Activated CD4-positive, alpha-beta T cell treated with anti-CD3 and anti-CD28 coated beads, Interleukin-2, amount 50 U/mL, for 48 hours (primary cell): ENCODE measurements at regions not wholly inside any gene's neighbourhood (a gene's known extent, or its start where the extent isn't known, plus 50 kb on each side); places are given as distances from the start of the nearest gene placed in this dataset.

ENCODE experiments used
- DNase-seq, 2 experiments: peaks; one replicate each; pipeline ENCODE4 v3.0.0-alpha.2; 2020

GRCh38 chr5:118687661-118688621 is 300.4 kb downstream of the DTWD2 start:
- DNase-seq: no peak

- no peak for DNase-seq
These were observed 301.2 kb downstream of the DTWD2 start for GRCh38 chr5:118687100-118687499.

GRCh38 chr5:118681655-118682054 is 306.7 kb downstream of the DTWD2 start:
- no peak for DNase-seq

GRCh38 chr5:118679264-118679940 is 308.9 kb downstream of the DTWD2 start:
- no peak for DNase-seq

- no peak for DNase-seq
These were observed 309.6 kb downstream of the DTWD2 start for GRCh38 chr5:118678746-118679145.

- DNase-seq: no peak
These were observed 313.1 kb downstream of the DTWD2 start for GRCh38 chr5:118675247-118675646.

GRCh38 chr5:118657576-118657975 is 330.8 kb downstream of the DTWD2 start:
- DNase-seq: no peak

- DNase-seq: no peak
These were observed 334.5 kb downstream of the DTWD2 start for GRCh38 chr5:118653872-118654271.

- DNase-seq: no peak
These were observed 335.2 kb downstream of the DTWD2 start for GRCh38 chr5:118653183-118653582.

- DNase-seq: no peak
These were observed 337.3 kb downstream of the DTWD2 start for GRCh38 chr5:118651002-118651401.

- no peak for DNase-seq
These were observed 340.8 kb downstream of the DTWD2 start for GRCh38 chr5:118647587-118647986.

GRCh38 chr5:118646917-118647316 is 341.4 kb downstream of the DTWD2 start:
- DNase-seq: no peak

GRCh38 chr5:118637947-118638670 is 350.2 kb downstream of the DTWD2 start:
- DNase-seq: no peak

GRCh38 chr5:118628660-118629354 is 359.5 kb downstream of the DTWD2 start:
- no peak for DNase-seq

- DNase-seq: no peak
These were observed 368.1 kb downstream of the DTWD2 start for GRCh38 chr5:118620233-118620632.

GRCh38 chr5:118619823-118620222 is 368.5 kb downstream of the DTWD2 start:
- no peak for DNase-seq

GRCh38 chr5:118616281-118616680 is 372.1 kb downstream of the DTWD2 start:
- DNase-seq: no peak

- DNase-seq: no peak
These were observed 373.5 kb downstream of the DTWD2 start for GRCh38 chr5:118614731-118615456.

- no peak for DNase-seq
These were observed 376.9 kb downstream of the DTWD2 start for GRCh38 chr5:118611332-118611945.

- no peak for DNase-seq
These were observed 381.4 kb downstream of the DTWD2 start for GRCh38 chr5:118606940-118607339.

- DNase-seq: no peak
These were observed 382.6 kb downstream of the DTWD2 start for GRCh38 chr5:118605761-118606160.

- no peak for DNase-seq
These were observed 384.2 kb downstream of the DTWD2 start for GRCh38 chr5:118604106-118604505.
